HEK293T (cell line): ENCODE measurements at regions not wholly inside any gene's neighbourhood (a gene's known extent, or its start where the extent isn't known, plus 50 kb on each side); places are given as distances from the start of the nearest gene placed in this dataset.

ENCODE experiments used
- BHLHE40 ChIP-seq: fragments of 450-650 bp; IDR thresholded peaks from 2 replicates; pipeline ENCODE4 v1.6.1; 2016; ENCODE audit warnings: mild to moderate bottlenecking, moderate library complexity, borderline replicate concordance
- FOXK2 ChIP-seq: fragments of 450-650 bp; IDR thresholded peaks from 2 replicates; pipeline ENCODE4 v1.6.1; 2016; ENCODE audit warnings: mild to moderate bottlenecking
- FOXM1 ChIP-seq: fragments of 450-650 bp; IDR thresholded peaks from 2 replicates; pipeline ENCODE4 v1.6.1; 2017; ENCODE audit warnings: mild to moderate bottlenecking, borderline replicate concordance
- L3MBTL2 ChIP-seq: fragments of 450-650 bp; conservative IDR thresholded peaks from 2 replicates; pipeline ENCODE4 v1.6.1; 2016; ENCODE audit warnings: mild to moderate bottlenecking
- SP1 ChIP-seq: fragments of 450-650 bp; IDR thresholded peaks from 2 replicates; pipeline ENCODE4 v1.6.1; 2017
- ZNF384 ChIP-seq: fragments of 450-650 bp; IDR thresholded peaks from 2 replicates; pipeline ENCODE4 v1.6.1; 2016

GRCh38 chr15:59946084-59946483 lies 58.0 kb upstream of the FOXB1 start:
- TF ChIP-seq ZNF384 (no peak), BHLHE40 (no peak), FOXK2 (no peak), L3MBTL2 (no peak), FOXM1 (no peak), SP1 (no peak)
